Endothelial cell of umbilical vein (primary cell): ENCODE measurements at regions not wholly inside any gene's neighbourhood (a gene's known extent, or its start where the extent isn't known, plus 50 kb on each side); places are given as distances from the start of the nearest gene placed in this dataset.

Experiments
- BruUV-seq: library from RNA; stranded (reverse); fragments of 400-500 nt; replicated peaks from 2 replicates; lab custom pipeline; 2021; lab: Mats Ljungman, UMichigan
- CTCF ChIA-PET: fragments of 300-600, 350-600 bp; sonication (Branson Sonifier 250); formaldehyde crosslinking; loops from one replicate; lab custom pipeline; 2021; ENCODE audit warnings: antibody characterized with exemption, inconsistent platforms; lab: Charles Lee
- POLR2A ChIA-PET: fragments of 300-600, 350-600 bp; sonication (Branson Sonifier 250); formaldehyde crosslinking; loops from one replicate; lab custom pipeline; 2021; ENCODE audit warnings: antibody characterized with exemption, inconsistent platforms; lab: Charles Lee
- DNase-seq: peaks from one replicate; pipeline ENCODE4 v3.0.0-alpha.2; 2011; ENCODE audit warnings: low read depth, low spot score
- FAIRE-seq: peaks from 2 replicates; lab custom pipeline; 2011; peaks lifted over from hg19 to GRCh38; lab: Jason Lieb, UNC
- H2AFZ ChIP-seq: 2 replicates; pipeline ENCODE4 v1.6.0; 2012; ENCODE audit warnings: low read depth, low read length, control low read depth, inconsistent platforms
- H3K27ac ChIP-seq: 2 replicates; pipeline ENCODE4 v1.5.1; 2011; ENCODE audit warnings: low read depth, mild to moderate bottlenecking, control low read depth, low read length, moderate library complexity; ENCODE audit not compliant: insufficient read depth
- H3K27me3 ChIP-seq, 2 experiments: 2 replicates each; pipeline versions ENCODE4 v1.6.0 to v1.6.1; 2011; ENCODE audit warnings: low read length in 2 of 2, mixed read lengths in 1 of 2; ENCODE audit not compliant: control insufficient read depth in 2 of 2, insufficient read depth in 2 of 2
- H3K36me3 ChIP-seq, 2 experiments: 2 replicates in 1 of 2; 3 replicates in 1 of 2; pipeline ENCODE4 v1.5.1; 2011; ENCODE audit warnings: low read length in 2 of 2, mild to moderate bottlenecking in 1 of 2, moderate library complexity in 1 of 2; ENCODE audit not compliant: control insufficient read depth in 2 of 2, insufficient read depth in 2 of 2; ENCODE audit errors: extremely low read depth in 1 of 2
- H3K4me1 ChIP-seq: 3 replicates; pipeline ENCODE4 v1.5.1; 2011; ENCODE audit warnings: mild to moderate bottlenecking, low read length; ENCODE audit not compliant: control insufficient read depth, insufficient read depth; ENCODE audit errors: extremely low read depth
- H3K4me2 ChIP-seq: 2 replicates; pipeline ENCODE4 v1.6.1; 2011; ENCODE audit warnings: low read length, control low read depth, mixed read lengths; ENCODE audit not compliant: insufficient read depth
- H3K4me3 ChIP-seq, 3 experiments: fragments of 200-600 bp in 1 of 3; sonication (generic), shearing (Covaris generic) in 1 of 3; replicated peaks in 1 of 3; 2 replicates each; pipeline ENCODE4 v1.5.1; 2011 to 2016; ENCODE audit warnings: control low read depth in 3 of 3, low read length in 3 of 3, mild to moderate bottlenecking in 2 of 3, inconsistent platforms in 1 of 3, low read depth in 1 of 3, moderate library complexity in 1 of 3; ENCODE audit not compliant: insufficient read depth in 1 of 3
- H3K79me2 ChIP-seq: 2 replicates; pipeline ENCODE4 v1.6.0; 2012; ENCODE audit warnings: low read length, inconsistent platforms; ENCODE audit not compliant: control insufficient read depth, insufficient read depth
- H3K9ac ChIP-seq: replicated peaks from 2 replicates; pipeline ENCODE3; 2011; ENCODE audit warnings: low read length, control low read depth; ENCODE audit not compliant: insufficient read depth; ENCODE audit errors: extremely low read depth
- H3K9me1 ChIP-seq: replicated peaks from 3 replicates; pipeline ENCODE4 v1.6.0; 2011; ENCODE audit warnings: mild to moderate bottlenecking, low read length; ENCODE audit not compliant: control insufficient read depth, insufficient read depth; ENCODE audit errors: extremely low read depth
- H3K9me3 ChIP-seq: replicated peaks from 2 replicates; pipeline ENCODE4 v1.5.1; 2012; ENCODE audit warnings: low read length, inconsistent platforms; ENCODE audit not compliant: control insufficient read depth, insufficient read depth
- H4K20me1 ChIP-seq: replicated peaks from 2 replicates; pipeline ENCODE3; 2011; ENCODE audit warnings: mild to moderate bottlenecking, low read length; ENCODE audit not compliant: control insufficient read depth, insufficient read depth; ENCODE audit errors: extremely low read depth
- EZH2 ChIP-seq: IDR thresholded peaks from 2 replicates; pipeline ENCODE4 v1.6.1; 2012; ENCODE audit warnings: borderline replicate concordance, low read depth, mild to moderate bottlenecking, moderate library complexity, low read length, inconsistent platforms; ENCODE audit not compliant: severe bottlenecking
- FOS ChIP-seq: IDR thresholded peaks from 2 replicates; pipeline ENCODE4 v1.6.1; 2011; ENCODE audit warnings: mild to moderate bottlenecking, low read length, moderate library complexity, borderline replicate concordance; ENCODE audit not compliant: insufficient read depth
- GATA2 ChIP-seq: IDR thresholded peaks from 2 replicates; pipeline ENCODE4 v1.7.0; 2011; ENCODE audit warnings: low read depth, mild to moderate bottlenecking, moderate library complexity, mixed read lengths, low read length; ENCODE audit not compliant: insufficient read length, insufficient read depth
- JUN ChIP-seq: IDR thresholded peaks from 2 replicates; pipeline ENCODE4 v1.6.1; 2011; ENCODE audit warnings: borderline replicate concordance, low read depth; ENCODE audit not compliant: insufficient read length, insufficient read depth
- MYC ChIP-seq: IDR thresholded peaks from one replicate; pipeline ENCODE4 v1.6.1; 2011; ENCODE audit warnings: mild to moderate bottlenecking, low read depth, low read length
- POLR2A ChIP-seq: IDR thresholded peaks from 2 replicates; pipeline ENCODE4 v1.6.1; 2012; ENCODE audit warnings: low read depth, mild to moderate bottlenecking, control low read depth, low read length
- POLR2AphosphoS5 ChIP-seq: IDR thresholded peaks from 2 replicates; pipeline ENCODE4 v1.6.1; 2012; ENCODE audit warnings: low read depth, mild to moderate bottlenecking, control low read depth, low read length, moderate library complexity; ENCODE audit not compliant: insufficient read depth
- dilution Hi-C: fragments of 300-500 bp; cut with MboI; formaldehyde crosslinking; loops from one replicate; pipeline ENCODE4 v1.15.0; 2019; ENCODE audit warnings: low sequenced_read_pairs; ENCODE audit not compliant: extremely low pct_ligation_motif_present
- intact Hi-C: fragments of 100-400 bp; cut with micrococcal nuclease; formaldehyde crosslinking; loops from one replicate; pipeline ENCODE4 v1.10.0; 2022
- TF ChIP-seq, protein P1 (sequence below), 2 donors: IDR thresholded peaks; 1 replicate in 1 of 2; 2 replicates in 1 of 2; pipeline ENCODE4 v1.5.1; 2011; ENCODE audit warnings: low read length in 2 of 2, mild to moderate bottlenecking in 2 of 2, moderate library complexity in 2 of 2, control low read depth in 1 of 2, inconsistent platforms in 1 of 2, low read depth in 1 of 2; ENCODE audit not compliant: insufficient read depth in 1 of 2; ENCODE audit errors: extremely low read depth in 1 of 2
- TF ChIP-seq, protein P2 (sequence below): IDR thresholded peaks from 2 replicates; pipeline ENCODE4 v1.6.1; 2011; ENCODE audit not compliant: insufficient read depth, insufficient read length

DNA sequence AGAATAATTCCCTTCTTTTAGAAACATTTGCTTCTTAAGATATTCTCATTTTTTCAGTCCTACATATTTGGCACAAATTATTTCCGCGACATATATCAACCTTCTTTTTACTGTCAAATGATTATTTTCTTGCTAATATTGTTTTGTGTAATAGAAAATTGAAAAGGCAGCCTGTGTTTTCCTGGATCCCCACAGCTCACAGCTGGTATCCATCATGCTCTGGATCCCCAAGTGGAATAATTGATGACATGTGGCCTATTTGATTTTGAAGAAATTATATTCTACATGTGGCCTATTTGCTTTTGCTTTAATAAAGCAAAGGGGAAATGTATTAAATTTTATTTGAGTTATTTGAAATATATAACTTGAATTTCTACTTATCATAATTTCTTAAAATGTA lies 199.4 kb upstream of the LUZP2 start:
- H3K27me3 ChIP-seq = no peaks in the 10 kb centered on the region
- intact Hi-C loops = no loop called here
- H3K4me2 ChIP-seq = no peak overlapping the region
- no peaks in the 10 kb centered on the region for H3K36me3 ChIP-seq
- FAIRE-seq (no peak), DNase-seq (no peak)
- no peaks in the 10 kb centered on the region for H3K9me1 ChIP-seq
- dilution Hi-C loops = no loop called here
- CTCF ChIA-PET = interaction anchor here (1.0 kb wide), 1 partner anchor 18 kb away, joined by 3 read pairs; no protein-coding TSS in a partner anchor
- H4K20me1 ChIP-seq = no peaks in the 10 kb centered on the region
- H3K27ac ChIP-seq = no peak overlapping the region
- H2AFZ ChIP-seq = no peak overlapping the region
- H3K9me3 ChIP-seq = no peaks in the 10 kb centered on the region
- no TSS peak for BruUV-seq
- no peaks in the 10 kb centered on the region for H3K79me2 ChIP-seq
- no peak overlapping the region for H3K4me3 ChIP-seq
- TF ChIP-seq FOS (no peak), GATA2 (no peak), EZH2 (no peak)
- TF ChIP-seq, protein P1, sequence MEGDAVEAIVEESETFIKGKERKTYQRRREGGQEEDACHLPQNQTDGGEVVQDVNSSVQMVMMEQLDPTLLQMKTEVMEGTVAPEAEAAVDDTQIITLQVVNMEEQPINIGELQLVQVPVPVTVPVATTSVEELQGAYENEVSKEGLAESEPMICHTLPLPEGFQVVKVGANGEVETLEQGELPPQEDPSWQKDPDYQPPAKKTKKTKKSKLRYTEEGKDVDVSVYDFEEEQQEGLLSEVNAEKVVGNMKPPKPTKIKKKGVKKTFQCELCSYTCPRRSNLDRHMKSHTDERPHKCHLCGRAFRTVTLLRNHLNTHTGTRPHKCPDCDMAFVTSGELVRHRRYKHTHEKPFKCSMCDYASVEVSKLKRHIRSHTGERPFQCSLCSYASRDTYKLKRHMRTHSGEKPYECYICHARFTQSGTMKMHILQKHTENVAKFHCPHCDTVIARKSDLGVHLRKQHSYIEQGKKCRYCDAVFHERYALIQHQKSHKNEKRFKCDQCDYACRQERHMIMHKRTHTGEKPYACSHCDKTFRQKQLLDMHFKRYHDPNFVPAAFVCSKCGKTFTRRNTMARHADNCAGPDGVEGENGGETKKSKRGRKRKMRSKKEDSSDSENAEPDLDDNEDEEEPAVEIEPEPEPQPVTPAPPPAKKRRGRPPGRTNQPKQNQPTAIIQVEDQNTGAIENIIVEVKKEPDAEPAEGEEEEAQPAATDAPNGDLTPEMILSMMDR (IDR thresholded peaks at IDR 0.05; ENCODE audit: extremely low read depth in 1 of 2, insufficient read depth in 1 of 2, low read depth in 1 of 2, low read length in 2 of 2) = no peak
- no peaks in the 10 kb centered on the region for H3K4me1 ChIP-seq
- no peak overlapping the region for H3K9ac ChIP-seq
- POLR2A ChIA-PET = no interaction called here

DNA sequence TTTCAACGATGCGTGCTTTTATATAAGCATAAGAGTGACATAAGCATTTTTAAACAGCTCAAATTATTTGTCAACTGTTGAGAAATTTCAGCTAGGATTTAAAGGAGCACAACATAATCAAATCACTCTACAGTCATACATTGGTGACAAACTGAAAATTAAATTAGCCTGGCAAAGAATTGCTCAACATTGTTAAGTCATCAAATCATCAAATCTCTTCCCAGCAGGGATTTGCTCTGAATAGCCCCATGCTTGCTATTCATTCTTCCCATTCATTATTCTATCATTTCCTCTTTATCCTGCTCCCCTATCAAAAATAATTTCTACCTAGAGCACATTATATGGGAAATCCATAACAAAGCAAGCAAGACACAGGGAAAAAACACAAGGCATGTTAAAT lies 198.7 kb upstream of the LUZP2 start:
- ChIA-PET POLR2A (no interaction called here), CTCF (interaction anchor here (1.0 kb wide), 1 partner anchor 18 kb away, joined by 3 read pairs; no protein-coding TSS in a partner anchor)
- Histone ChIP-seq H3K4me1 (no peaks in the 10 kb centered on the region), H3K79me2 (no peaks in the 10 kb centered on the region), H3K9ac (no peak overlapping the region), H3K4me2 (no peak overlapping the region), H3K4me3 (no peak overlapping the region), H3K27me3 (no peaks in the 10 kb centered on the region), H3K36me3 (no peaks in the 10 kb centered on the region), H3K27ac (no peak overlapping the region), H3K9me1 (no peaks in the 10 kb centered on the region), H3K9me3 (no peaks in the 10 kb centered on the region), H4K20me1 (no peaks in the 10 kb centered on the region), H2AFZ (no peak overlapping the region)
- intact Hi-C loops (no loop called here), dilution Hi-C loops (no loop called here)
- DNase-seq (no peak), FAIRE-seq (no peak)
- no TSS peak for BruUV-seq
- TF ChIP-seq, protein P1 (IDR thresholded peaks at IDR 0.05; ENCODE audit: extremely low read depth in 1 of 2, insufficient read depth in 1 of 2, low read depth in 1 of 2, low read length in 2 of 2) = no peak
- TF ChIP-seq, protein P2, sequence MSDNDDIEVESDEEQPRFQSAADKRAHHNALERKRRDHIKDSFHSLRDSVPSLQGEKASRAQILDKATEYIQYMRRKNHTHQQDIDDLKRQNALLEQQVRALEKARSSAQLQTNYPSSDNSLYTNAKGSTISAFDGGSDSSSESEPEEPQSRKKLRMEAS = no peak
- no peak for TF ChIP-seq MYC
- no peak for TF ChIP-seq FOS
- TF ChIP-seq POLR2A = no peak
- TF ChIP-seq JUN = no peak
- TF ChIP-seq GATA2 = no peak
- TF ChIP-seq POLR2AphosphoS5 = no peak
- no peak for TF ChIP-seq EZH2
